Activated CD8-positive, alpha-beta T cell treated with anti-CD3 and anti-CD28 coated beads for 36 hours (primary cell): ENCODE measurements at regions not wholly inside any gene's neighbourhood (a gene's known extent, or its start where the extent isn't known, plus 50 kb on each side); places are given as distances from the start of the nearest gene placed in this dataset.

Experiments used
- ATAC-seq: fragments of 200-7000 bp; cut with Tn5 transposase; one replicate; pipeline ENCODE4 v1.10.0; 2021; ENCODE audit warnings: mild to moderate bottlenecking, moderate library complexity
- CTCF ChIA-PET: fragments of 350-600 bp; sonication (Branson Sonifier 250); formaldehyde crosslinking; loops from one replicate; lab custom pipeline; 2021; ENCODE audit warnings: antibody characterized with exemption; lab: Charles Lee
- POLR2A ChIA-PET: fragments of 350-600 bp; sonication (Branson Sonifier 250); formaldehyde crosslinking; loops from one replicate; lab custom pipeline; 2021; ENCODE audit warnings: antibody characterized with exemption; lab: Charles Lee
- DNase-seq: peaks from one replicate; pipeline ENCODE4 v3.0.0-alpha.2; 2020
- H3K27ac Mint-ChIP-seq: one replicate; pipeline ENCODE4 v1.8.0; 2021; ENCODE audit warnings: mild to moderate bottlenecking, mixed read lengths
- H3K27me3 Mint-ChIP-seq: one replicate; pipeline ENCODE4 v1.8.0; 2021; ENCODE audit warnings: mixed read lengths
- H3K36me3 Mint-ChIP-seq: one replicate; pipeline ENCODE4 v1.8.0; 2021; ENCODE audit warnings: low read depth, mixed read lengths
- H3K4me1 Mint-ChIP-seq: one replicate; pipeline ENCODE4 v1.8.0; 2021; ENCODE audit warnings: low read depth, mixed read lengths
- H3K4me3 Mint-ChIP-seq: one replicate; pipeline ENCODE4 v1.8.0; 2021; ENCODE audit warnings: mild to moderate bottlenecking, moderate library complexity, mixed read lengths
- H3K9me3 Mint-ChIP-seq: one replicate; pipeline ENCODE4 v1.8.0; 2021; ENCODE audit warnings: mixed read lengths
- intact Hi-C: fragments of 100-400 bp; cut with micrococcal nuclease; formaldehyde crosslinking; loops from one replicate; pipeline ENCODE4 v1.10.0; 2022
- TF ChIP-seq, protein P1 (sequence below): fragments of 200-600 bp; IDR thresholded peaks from one replicate; pipeline ENCODE4 v1.8.0; 2022; ENCODE audit warnings: antibody characterized with exemption, mild to moderate bottlenecking

DNA sequence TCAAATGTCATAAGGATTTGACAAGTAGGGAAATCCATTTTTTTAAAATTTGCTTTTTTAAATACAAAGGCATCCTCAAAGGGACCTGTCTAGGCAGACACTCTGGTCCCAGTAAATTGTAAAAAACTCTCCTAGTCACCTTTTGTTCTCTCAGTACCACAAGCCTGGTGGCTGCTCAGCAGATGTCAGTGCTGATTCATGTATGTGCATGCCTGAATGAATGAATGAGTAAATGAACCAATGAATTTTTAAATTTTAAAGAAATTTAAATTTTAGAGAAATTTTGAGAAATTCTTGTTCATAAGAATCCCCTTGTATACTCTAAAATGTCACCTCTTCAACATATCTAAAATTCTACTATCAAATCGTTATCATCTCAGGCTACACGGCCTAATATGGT lies 199.5 kb downstream of the TLE3 start:
- no peak overlapping the region for H3K4me3 Mint-ChIP-seq
- ATAC-seq (no peak), DNase-seq (no peak)
- H3K4me1 Mint-ChIP-seq = no peaks in the 10 kb centered on the region
- intact Hi-C loops = no loop called here
- POLR2A ChIA-PET = interaction anchor here (1.7 kb wide), 1 partner anchor 14 kb away, joined by 4 read pairs; no protein-coding TSS in a partner anchor
- peaks cover 11% of the 10 kb centered on the region for H3K27me3 Mint-ChIP-seq
- TF ChIP-seq, protein P1, sequence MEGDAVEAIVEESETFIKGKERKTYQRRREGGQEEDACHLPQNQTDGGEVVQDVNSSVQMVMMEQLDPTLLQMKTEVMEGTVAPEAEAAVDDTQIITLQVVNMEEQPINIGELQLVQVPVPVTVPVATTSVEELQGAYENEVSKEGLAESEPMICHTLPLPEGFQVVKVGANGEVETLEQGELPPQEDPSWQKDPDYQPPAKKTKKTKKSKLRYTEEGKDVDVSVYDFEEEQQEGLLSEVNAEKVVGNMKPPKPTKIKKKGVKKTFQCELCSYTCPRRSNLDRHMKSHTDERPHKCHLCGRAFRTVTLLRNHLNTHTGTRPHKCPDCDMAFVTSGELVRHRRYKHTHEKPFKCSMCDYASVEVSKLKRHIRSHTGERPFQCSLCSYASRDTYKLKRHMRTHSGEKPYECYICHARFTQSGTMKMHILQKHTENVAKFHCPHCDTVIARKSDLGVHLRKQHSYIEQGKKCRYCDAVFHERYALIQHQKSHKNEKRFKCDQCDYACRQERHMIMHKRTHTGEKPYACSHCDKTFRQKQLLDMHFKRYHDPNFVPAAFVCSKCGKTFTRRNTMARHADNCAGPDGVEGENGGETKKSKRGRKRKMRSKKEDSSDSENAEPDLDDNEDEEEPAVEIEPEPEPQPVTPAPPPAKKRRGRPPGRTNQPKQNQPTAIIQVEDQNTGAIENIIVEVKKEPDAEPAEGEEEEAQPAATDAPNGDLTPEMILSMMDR = no peak
- CTCF ChIA-PET = interaction anchor here (1.4 to 1.5 kb wide), 2 partner anchors 12 to 30 kb away, joined by 3 to 4 read pairs; no protein-coding TSS in a partner anchor
- H3K9me3 Mint-ChIP-seq = no peaks in the 10 kb centered on the region
- H3K27ac Mint-ChIP-seq = no peak overlapping the region
- no peaks in the 10 kb centered on the region for H3K36me3 Mint-ChIP-seq

DNA sequence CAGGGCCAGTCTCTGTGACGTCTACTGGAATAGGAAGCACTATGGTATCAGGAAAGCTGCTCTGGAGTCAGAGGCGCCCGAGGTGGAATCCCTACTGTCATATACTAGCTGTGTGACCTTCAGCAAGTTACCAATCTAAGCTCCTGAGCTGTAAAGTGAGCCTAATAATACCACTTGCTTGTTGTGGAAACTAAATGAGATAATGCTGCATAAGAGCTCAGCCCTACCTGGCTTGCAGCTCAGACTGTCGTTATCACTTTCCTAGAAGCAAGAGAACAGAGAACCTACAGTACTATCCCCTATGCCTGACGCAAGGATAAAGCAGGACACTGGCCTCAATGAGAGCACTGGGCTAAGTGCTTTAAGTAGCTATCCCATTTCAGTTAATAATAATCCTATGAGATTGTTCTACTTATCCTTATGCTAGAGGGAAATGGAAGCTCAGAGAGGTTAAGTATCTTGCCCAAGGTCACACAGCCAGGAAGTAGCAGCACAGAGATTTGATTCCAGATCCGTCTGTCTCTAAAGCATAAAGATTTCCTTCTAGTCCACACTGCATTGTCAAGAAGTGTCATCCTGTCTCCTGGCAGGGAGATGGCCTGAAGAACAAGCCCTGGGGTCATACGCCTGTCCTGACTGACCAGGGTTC lies 195.2 kb downstream of the TLE3 start:
- no peaks in the 10 kb centered on the region for H3K27me3 Mint-ChIP-seq
- H3K27ac Mint-ChIP-seq = no peak overlapping the region
- DNase-seq (no peak), ATAC-seq (no peak)
- H3K4me1 Mint-ChIP-seq = no peaks in the 10 kb centered on the region
- intact Hi-C loops = no loop called here
- no peaks in the 10 kb centered on the region for H3K36me3 Mint-ChIP-seq
- ChIA-PET POLR2A (no interaction called here), CTCF (no interaction called here)
- TF ChIP-seq, protein P1 = no peak
- H3K4me3 Mint-ChIP-seq = no peak overlapping the region
- H3K9me3 Mint-ChIP-seq = no peaks in the 10 kb centered on the region

DNA sequence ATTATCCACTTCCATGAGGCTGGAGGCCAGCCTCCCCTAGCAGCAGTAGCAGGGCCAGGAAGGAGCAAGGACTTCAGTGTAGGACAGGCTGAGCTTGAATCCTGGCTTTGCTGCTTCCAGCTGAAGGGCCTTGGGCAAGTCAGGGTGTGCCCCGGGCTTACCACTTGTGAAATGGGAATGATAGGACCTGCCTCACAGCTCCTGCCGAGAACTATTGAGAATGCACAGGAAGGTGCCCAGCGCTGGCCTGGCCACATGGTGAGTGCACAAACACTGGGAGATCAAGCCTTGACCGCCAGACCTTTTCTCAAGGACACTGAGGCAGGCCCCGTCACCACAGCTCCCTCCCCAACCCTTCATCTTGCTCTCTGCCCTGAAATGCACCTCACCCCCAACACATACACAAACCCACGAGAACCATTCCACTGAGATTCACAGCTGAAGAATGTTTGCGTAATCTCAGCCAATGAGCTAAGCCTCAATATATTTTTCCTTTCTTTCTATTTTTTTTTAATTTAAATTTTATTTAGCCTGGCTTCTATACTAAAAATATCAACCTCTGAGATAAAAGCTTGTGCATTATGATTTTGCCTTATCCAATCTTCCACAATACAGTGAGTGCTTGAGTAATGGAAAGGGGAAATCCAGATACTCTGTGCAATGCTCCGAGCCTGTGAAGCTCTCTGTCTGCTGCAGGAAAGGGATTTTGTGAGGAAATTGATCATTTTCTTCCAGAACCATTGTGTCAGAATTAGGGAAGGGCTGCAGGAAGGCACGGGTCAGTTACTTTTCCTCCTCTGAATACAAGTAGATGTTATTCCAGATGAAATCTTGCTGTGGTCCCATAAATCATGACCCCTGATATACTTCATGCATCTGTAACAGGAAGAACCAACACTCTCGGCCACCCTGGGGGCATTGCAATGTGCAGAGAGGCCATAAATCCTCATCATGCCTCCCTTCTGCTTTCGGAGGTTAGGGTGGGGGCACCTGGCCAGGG lies 193.9 kb downstream of the TLE3 start:
- H3K36me3 Mint-ChIP-seq = no peaks in the 10 kb centered on the region
- POLR2A ChIA-PET = no interaction called here

DNA sequence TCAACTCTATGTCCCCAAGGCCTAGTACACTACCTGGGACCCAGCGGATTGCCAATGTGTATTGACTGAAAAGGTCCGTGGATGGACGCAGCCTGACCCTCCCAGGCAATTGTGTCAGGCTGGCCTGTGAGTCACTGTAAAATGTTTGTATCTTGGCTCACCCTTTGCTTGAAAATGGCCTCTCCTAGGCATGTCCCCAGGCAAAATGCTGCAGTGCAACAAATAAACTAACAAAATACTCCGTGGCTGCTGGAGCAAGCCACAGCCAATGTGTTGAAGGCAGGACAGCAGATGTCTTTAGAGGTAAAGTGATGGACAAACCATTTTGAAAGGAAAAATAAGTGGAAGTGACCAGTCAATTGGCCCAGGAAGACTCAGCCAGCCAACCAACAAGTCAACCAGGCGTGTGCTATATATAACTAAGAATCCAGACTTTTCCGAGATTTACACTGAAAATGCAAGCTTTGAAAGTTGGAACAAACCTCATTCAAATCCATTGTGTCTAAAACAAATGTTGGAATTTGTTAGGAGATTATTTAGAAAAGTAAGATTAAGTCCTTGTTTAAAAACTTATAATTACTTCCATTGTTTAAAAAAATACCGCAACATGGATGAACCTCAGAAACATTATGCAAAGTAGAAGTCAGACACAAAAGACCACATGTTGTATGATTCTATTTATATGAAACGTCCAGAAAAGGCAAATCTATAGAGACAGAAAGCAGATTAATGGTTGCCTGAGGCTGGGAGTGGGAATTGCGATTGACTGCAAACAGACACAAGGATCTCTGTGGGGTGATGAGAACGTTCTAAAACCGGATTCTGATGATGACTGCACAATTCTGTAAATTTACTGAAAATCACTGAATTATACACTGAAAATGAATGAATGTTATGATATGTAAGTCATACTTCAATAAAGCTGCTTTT lies 191.2 kb downstream of the TLE3 start:
- Mint-ChIP-seq H3K27me3 (no peaks in the 10 kb centered on the region), H3K36me3 (no peaks in the 10 kb centered on the region), H3K9me3 (no peaks in the 10 kb centered on the region), H3K27ac (no peak overlapping the region), H3K4me1 (no peaks in the 10 kb centered on the region), H3K4me3 (no peak overlapping the region)
- no peak for DNase-seq
- TF ChIP-seq, protein P1 = no peak
- no peak for ATAC-seq
- ChIA-PET POLR2A (no interaction called here), CTCF (no interaction called here)
- intact Hi-C loops = no loop called here

More for the DNA sequence above, 193.9 kb downstream of the TLE3 start:
- no peaks in the 10 kb centered on the region for H3K9me3 Mint-ChIP-seq
- TF ChIP-seq, protein P1 = no peak
- DNase-seq (no peak), ATAC-seq (no peak)
- CTCF ChIA-PET = no interaction called here
- H3K4me3 Mint-ChIP-seq = no peak overlapping the region
- H3K4me1 Mint-ChIP-seq = no peaks in the 10 kb centered on the region
- no peak overlapping the region for H3K27ac Mint-ChIP-seq
- no peaks in the 10 kb centered on the region for H3K27me3 Mint-ChIP-seq
- intact Hi-C loops = no loop called here
